Stimulated activated CD8-positive, alpha-beta memory T cell treated with anti-CD3 and anti-CD28 coated beads, Interleukin-2, amount 100 ng/mL, for 48 hours (primary cell): ENCODE measurements at regions not wholly inside any gene's neighbourhood (a gene's known extent, or its start where the extent isn't known, plus 50 kb on each side); places are given as distances from the start of the nearest gene placed in this dataset.
"Not testable (repeated sequence)": the region's sequence is repeated elsewhere in the genome, so short reads cannot be mapped to it uniquely, and the experiment has no call there.

Source experiments
- DNase-seq, 2 donors: peaks; one replicate each; pipeline ENCODE4 v3.0.0-alpha.2; 2020; ENCODE audit warnings: low read depth in 2 of 2

DNA sequence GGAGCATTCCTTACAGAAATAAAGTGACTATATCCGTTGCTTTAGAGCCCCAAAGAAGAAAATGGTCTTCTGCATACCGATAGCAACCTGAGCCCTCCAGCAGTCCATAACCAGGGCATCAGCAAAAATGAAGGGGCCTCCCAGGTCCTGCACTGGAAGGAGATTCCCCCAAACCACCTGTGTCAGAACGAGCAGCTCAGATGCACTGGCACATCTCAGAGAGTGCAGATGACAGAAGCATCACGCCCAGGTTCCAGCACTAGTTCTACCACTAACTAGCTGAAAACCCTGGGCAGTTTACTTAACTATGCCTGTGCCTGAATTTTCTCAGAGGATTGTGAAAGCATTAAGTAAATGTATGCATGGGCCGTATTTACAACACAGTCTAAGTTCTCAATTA, 466.7 kb upstream of the MYT1L start:
- no peak for DNase-seq

DNA sequence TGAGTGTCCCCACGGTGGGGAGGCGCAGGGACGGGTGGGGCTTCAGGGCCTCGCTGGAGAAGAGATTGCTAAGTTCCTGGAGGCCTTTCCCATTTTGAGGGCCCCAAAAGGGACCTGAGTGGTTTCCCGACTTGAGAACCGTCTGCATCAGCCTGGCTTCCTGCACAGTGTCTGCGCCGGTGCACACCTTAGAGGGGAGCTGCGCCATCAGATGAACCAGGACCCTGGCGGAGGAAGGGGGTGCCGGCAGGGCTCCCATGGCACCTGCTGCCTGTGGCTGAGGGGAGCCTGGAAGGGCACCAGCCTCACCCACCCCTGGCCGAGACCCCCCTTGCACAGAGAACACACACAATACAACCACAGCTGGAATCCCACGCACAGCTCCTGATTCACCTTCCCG, 465.1 kb upstream of the MYT1L start:
- no peak for DNase-seq

DNA sequence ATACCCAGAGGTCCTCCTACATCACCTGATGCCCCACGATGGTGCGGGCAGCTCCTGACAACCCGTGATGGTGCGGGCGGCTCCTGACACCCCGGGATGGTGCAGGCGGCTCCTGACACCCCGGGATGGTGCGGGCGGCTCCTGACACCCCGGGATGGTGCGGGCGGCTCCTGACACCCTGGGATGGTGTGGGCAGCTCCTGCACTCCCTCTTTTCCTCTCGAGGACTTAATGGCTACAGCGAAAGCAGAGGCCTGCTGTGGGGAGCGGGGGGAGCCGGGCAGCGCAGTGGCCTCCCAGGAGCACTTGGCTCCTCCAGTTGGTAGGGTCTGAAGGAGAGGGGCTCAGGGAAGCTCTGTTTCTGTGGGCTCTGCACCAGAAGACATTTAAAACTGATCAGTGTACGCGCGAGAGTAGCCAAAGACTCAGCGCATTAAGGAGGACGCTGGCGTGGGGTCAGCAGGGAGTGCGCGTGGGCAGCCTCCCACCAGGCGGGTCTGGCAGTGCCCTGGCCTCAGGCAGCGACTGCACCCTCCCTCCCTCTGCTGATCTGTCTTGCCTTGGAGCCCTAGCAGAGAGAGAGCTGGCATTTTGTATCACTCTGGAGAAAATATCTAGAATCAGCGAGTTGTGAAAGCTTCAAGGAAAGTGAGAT, 464.5 kb upstream of the MYT1L start:
- DNase-seq = no peak

DNA sequence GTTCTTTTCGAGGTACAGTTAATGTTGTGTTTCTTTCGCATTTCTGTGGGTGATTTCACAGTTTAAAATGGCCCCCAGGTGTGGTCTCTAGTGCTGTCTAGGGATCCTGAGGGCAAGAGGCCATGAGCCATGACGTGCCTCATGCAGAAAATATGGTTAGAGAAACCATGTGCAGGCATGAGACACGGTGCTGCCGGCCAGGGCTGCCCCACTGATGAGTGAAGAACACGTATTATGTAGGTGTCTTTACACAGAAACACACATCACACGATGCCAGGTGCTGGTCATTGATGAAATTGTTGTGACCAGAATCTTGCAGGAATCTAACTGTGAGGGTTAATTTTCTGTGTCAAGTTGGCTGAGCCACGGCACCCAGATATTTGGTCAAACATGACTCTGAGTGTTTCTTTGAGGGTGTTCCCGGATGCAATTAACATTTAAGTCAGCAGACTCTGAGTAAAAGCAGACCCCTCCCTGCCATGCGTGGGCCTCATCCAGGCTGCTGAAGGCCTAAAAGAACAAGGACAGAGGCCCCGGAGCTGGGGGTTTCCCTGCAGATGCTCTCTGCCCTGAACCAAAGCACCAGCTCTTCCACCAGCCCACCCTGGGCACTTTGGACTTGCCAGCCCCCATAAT, 463.0 kb upstream of the MYT1L start:
- DNase-seq = no peak

DNA sequence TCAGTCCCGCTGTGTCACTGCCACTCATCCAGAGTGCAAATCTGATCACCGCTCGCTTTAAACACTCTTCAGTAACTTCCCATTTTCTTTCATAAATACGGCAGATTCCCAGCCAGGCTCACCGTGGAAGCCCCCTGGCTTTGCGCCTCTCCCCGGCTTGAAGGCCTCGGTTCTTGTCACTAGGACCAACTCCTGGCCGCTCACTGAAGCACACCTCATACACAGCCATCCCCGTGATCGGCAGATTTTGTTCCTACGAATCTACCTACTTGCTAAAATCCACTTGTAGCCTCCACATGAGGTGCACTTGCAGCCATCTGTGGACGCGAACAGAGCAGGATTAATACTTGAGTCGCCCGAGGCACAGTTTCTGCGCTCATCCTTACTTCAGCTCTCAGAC, 462.4 kb upstream of the MYT1L start:
- no peak for DNase-seq

DNA sequence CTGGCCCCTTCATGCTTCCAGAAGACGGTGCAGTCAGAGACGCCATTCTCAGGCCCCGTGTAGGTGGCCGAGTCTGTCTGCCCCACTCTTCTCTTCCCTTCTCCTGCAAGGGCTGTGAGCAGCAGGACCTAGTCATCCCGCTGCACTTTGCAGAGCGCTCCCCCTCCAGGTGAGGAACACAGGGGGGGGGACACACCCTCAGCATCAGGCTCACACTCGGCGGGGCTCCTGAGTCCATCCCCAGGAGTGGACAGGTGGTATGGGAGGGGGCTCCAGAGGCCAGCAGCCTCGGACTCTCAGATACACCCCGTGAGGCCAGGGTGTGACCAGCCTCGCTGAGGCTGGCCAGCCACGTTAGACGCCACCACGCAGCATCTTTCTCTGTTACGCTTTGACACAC, 460.5 kb upstream of the MYT1L start:
- no peak for DNase-seq

DNA sequence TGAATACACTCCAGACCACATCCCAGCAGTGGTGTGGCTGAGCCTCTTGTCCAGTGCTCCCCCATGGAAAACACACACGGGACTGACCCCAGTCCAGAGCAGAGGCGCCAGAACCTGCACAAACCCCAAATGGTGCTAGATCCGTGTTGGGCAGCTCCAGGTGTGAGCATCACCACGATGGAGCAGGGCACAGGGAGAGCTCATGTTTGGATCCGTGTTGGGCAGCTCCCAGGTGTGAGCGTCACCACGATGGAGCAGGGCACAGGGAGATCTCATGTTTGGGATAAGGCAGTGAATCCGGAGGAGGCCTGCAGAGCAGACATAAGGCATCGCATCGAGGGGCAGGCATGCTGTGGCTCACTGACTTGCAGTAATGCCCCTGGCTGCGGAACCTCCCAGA, 460.0 kb upstream of the MYT1L start:
- no peak for DNase-seq

DNA sequence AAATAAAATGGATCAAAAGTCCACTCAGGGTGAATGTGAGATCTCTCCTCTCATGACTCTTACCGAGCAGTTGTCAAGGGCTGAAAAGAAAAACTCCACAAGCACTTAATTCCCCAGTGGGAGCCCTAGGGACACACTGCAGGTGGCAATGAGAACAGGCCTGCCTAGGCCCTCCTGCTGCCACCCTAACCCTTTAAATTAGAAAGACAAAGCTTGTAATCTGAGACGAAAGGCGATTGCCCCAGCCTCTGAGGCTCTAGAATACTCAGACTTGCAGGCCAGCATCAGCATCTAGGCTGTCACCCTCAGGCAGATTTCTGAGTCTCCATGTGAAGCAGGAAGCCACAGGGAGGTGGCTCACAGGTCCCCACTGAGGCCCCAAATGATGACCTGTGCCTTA, 457.0 kb upstream of the MYT1L start:
- DNase-seq = no peak

DNA sequence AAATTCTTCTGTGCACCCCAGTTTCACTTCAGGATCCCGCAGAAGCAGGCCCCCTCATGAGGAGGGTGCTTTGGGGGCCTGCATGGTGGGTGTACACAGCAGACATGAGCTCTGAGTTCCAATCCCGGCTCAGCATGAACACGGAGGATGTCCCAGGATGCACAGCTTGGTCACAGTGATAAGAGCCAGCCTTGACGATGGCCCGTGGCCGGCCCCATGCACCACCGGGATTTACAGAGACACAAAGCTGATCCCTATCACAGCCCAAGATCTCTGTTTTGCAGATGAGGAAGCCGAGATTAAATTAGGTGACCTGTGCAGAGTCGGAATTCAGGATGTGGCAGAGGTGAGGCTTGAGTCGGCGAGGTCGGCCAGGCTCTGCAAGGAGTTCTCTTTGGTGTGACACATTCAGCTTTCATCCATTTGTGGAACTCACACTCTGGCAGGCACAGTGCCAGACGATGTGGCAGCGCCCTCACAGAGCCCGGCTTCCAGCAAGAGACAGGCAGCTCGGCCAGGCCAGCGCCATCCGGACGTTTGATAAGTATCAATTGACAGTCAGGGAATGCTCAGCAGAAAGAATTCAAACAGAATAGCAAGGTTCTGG, 456.3 kb upstream of the MYT1L start:
- no peak for DNase-seq

DNA sequence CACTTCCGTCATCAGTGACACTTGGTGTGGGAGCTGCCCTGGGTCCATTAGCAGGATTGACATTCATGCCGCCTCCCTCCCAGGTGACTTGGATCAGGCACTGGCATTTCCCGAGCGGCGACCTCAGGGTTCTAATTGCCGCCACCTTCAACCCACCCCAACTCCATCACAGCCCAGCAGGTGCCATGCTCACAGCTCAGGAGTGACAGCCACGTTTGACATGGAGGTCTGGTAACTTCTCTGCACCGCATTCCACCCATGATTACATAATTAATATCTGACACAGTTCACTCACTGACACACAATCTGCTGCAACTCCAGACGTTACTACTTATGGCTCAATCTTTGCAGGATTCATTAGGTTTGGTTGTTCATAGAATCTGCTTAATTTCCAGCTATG, 450.9 kb upstream of the MYT1L start:
- no peak for DNase-seq

DNA sequence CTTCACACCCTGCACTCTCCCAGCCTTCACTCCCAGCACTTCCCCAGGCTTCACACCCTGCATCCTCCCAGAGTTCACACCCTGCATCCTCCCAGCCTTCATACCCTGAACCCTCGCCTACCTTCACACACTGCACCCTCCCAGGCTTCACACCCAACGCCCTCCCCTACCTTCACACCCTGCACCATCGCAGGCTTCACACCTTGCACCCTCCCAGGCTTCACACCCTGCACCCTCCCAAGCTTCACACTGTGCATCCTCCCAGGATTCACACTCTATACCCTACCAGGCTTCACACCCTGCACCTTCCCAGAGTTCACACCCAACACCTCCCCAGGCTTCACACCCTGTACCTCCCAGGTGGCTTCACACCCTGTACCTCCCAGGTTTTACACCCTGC, 448.7 kb upstream of the MYT1L start:
- no peak for DNase-seq

DNA sequence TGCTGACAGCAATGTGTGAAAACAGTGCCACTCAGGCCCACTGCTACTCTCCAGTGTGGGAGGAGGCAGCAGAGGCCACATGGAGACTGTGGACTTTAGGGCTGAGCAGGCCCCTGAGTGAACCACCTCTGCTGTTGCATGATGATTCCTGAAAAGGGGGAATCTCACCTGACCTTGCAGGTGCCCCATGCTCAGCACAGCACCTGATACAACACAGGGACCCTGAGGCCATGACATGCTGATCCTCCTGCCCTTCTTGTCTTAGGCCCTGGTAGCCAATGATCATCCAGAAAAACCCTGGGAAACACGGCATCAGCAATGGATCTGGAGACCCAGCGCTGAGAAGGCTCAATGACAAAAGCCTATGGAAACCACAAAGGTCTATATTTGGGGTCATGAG, 446.8 kb upstream of the MYT1L start:
- no peak for DNase-seq

DNA sequence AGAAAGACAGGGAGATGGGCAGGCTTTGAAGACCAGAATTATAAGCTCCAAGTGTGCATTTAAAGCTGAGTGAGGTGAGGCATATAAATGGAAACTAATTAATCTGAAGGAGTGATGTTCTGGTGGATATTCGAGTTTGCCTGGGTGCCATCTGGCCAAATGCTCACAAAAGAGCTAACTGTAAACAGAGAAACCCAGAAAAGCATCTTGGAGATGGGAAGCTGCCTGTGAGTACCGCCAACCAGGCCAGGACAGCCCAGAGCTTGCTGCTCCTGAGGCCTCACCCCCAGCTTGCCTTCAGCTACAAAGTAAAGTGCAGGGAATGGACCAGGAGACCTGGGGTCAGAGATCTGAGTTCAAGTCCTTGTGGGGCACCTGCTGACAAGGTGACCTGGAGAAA, 446.1 kb upstream of the MYT1L start:
- no peak for DNase-seq

DNA sequence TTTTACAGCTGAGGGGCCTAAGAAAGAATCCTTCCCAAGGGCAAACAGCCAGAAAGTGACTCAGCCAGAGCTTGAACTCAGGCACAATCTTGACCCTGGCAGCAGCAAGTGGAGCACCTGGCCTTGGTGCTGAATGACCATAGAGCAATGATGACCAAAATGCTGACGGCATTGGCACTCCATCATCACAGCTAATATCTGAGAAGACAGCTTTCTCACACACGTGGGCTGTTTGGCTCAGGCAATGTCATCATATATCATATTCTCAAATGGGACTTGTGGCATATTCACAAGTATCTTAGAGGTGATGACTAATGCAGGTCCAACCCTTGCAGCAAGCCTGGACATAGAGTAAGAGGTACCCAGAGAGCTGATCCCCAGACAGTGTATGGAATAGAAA, 443.9 kb upstream of the MYT1L start:
- no peak for DNase-seq

DNA sequence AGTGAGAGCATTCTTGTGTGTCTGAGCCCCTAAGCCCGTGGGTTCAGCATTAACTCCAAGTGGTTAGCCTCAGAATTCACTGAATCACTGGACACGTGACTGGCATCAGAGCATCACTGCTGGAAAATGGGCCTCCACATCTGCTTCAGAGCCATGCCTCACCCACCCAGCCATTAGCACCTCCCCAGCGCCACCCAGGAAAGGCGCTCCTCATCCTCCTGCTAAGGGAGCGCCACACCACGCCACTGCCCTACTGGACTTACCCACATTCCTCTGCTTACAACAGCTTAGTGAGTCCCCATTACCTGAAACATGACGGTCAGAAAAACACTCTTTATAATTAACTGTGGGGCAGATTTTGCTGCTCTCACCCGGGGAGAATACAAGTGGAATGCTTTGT, 442.6 kb upstream of the MYT1L start:
- DNase-seq = no peak

DNA sequence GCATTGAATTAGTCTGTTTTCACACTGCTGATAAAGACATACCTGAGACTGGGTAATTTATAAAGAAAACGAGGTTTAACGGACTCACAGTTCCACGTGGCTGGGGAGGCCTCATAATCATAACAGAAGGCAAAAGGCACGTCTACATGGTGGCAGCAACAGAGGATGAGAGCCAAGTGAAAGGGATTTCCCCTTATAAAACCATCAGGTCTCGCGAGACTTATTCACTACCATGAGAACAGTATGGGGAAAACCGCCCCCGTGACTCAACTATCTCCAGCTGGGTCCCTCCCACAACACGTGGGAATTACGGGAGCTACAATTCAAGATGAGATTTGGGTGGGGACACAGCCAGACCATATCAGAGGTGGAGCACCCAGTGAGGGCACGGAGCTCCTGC, 442.0 kb upstream of the MYT1L start:
- not testable (repeated sequence) for DNase-seq

DNA sequence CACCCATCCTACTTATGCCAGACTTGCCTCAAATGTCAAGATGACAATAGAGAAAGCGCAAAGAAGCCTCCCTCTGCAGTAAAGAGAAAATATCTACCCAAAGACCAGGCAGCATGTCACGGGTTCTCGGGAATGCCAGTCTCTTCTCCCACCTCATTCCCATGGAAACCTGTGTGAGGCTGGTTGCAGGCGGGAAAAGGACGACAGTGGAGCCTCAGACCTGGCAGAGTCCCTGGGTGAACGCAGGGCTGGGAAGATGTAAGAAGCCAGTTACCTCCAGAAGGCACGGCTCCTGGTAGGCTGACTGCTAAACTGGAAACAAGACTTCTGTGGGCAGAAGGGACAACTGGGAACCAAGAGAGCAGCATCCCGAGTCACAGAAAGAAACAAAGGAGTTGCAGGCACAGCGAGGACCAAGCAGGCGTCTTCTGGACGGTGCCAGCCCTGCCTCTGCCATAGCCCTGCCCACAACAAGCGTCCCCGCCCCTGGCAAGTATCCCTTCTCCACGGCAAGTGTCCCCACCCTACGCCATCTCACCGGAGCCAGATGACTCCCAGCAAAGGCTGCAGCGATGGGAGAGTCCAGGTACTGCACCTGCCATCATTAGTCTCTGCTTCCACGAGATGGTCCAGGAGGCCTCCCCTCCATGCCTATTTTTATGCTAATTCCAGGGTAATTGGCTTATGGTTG, 440.8 kb upstream of the MYT1L start:
- no peak for DNase-seq

DNA sequence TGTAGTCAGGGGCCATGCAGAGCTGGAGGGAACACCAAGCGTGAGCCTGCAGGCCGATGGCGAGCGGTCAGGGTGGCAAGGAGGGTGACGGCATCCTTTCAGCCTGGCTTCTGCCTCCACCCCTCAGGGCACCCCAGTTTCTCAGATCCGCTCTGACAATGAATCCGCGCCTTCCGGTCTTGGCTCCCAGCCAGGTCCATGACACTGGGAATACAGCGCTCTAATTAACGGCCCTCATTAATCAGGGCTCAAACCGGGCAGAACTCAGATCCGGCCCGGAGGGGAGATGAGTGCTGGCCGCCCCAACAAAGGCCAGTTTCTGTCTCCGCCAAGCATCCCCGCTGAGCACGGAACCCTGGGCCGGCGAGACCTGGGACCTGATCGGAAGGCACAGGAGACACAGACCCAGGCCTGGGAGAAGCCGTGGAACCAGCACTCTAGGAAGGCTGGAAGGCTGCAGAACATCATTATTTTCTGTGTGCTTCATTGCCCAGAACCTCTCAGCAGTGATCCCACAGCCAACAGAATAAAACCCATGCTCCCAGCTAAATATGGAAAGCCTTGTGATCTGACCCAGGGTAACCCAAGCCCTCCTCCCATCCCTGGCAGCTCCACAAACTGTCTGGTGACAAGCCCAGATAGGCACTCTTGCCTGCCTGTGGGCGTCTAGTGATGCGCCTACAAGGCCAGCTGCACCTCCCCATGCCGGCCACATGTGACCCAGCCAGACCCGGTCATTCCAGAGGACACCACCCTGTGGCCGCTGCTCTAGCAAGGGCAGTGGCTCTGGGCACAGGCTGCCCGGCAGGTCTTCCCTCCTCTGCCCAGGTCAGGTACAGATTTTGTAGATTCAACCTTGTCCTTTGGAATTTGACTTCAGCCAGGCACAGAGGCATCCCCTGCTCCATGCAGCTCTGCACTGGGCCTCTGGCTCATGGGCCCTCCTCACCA, 438.7 kb upstream of the MYT1L start:
- DNase-seq = no peak

DNA sequence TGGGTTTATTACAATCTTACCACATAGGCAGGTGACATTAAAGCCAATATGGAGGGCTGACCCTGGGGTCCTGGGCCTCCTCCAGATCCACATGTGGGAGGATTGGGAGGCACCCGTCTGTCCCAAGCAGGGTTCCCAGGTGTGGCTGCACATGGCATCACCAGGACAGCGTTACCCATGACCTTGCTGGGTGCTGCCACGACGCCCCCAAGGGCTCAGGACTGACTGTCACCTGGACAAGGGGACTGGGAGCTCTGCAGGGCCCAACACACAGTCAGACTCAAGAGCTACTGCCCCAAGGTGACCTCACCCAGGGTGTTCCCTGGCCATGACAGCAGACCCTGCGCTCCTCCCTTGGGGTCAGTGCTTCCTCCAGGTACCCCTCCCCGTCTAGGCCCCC, 437.4 kb upstream of the MYT1L start:
- no peak for DNase-seq

DNA sequence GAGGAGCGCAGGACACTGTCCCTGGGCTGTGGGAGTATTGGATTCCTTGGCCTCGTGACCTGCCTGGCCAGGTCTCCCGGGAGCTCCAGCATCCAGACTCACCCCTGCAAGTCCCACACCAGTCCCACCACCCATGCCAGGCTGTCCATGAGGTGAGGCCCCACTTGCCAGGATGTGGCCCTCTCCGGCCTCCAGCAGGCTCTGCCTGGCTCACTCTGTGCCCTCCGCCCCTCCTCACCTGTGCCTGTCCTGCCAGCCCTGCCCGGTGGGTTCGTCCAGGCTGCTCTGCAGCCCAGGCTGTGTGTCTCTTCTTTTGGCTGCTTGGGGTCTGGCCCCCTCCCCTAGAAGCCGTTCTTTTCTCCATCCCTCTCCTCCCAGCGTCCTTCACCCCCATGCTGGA, 436.8 kb upstream of the MYT1L start:
- no peak for DNase-seq

DNA sequence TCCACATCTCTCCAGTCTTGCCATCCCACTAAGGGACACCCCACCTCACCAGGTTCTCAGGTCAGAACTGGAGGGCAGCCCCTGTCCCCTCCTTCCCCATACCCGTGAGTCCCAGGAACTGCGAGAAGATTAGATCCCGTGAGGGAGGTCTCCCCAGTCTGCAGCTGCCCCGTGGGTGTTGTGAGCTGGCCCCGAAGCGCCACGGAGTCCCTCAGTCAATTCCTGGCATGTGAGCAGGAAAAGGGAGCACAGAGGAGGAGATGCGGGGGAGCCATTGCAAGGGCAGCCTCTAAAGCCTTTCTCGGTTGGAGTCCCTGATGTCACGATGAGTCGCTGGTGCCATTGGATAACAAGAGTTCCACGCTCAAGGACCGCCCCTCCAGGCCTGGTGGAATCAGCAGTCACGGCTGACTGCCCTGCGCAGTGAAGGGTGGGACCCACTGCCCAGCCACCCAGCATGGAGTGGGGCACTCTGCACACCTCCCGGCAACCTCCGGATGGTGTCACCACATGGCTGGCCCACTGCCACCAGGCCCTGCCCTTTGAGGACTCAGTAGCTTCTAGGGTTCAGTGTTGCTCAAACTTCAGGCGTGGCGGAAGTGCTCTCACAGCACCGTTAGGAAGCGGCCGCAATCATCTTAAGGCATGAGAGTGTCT, 434.9 kb upstream of the MYT1L start:
- no peak for DNase-seq
